GM10266 (cell line): ENCODE measurements at regions not wholly inside any gene's neighbourhood (a gene's known extent, or its start where the extent isn't known, plus 50 kb on each side); places are given as distances from the start of the nearest gene placed in this dataset.

Experiments
- DNase-seq: peaks from one replicate; pipeline ENCODE4 v3.0.0; 2012; ENCODE audit errors: extremely low spot score
- CTCF ChIP-seq: IDR thresholded peaks from 2 replicates; pipeline ENCODE4 v1.5.1; 2012; ENCODE audit warnings: mild to moderate bottlenecking, low read depth; ENCODE audit not compliant: control insufficient read depth, insufficient read depth; ENCODE audit errors: missing control alignments

GRCh38 chr10:106467506-106467905 lies 697.0 kb downstream of the SORCS1 start:
- DNase-seq = no peak
- TF ChIP-seq CTCF = no peak

- DNase-seq = no peak
- no peak for TF ChIP-seq CTCF
Measured at GRCh38 chr10:106457522-106457921, 707.0 kb downstream of the SORCS1 start.

- no peak for DNase-seq
Measured at GRCh38 chr10:106454233-106454632, 710.3 kb downstream of the SORCS1 start.

GRCh38 chr10:106450966-106451365 lies 713.5 kb downstream of the SORCS1 start:
- DNase-seq = no peak
- TF ChIP-seq CTCF = no peak

More at GRCh38 chr10:106454233-106454632, 710.3 kb downstream of the SORCS1 start:
- no peak for TF ChIP-seq CTCF

- no peak for TF ChIP-seq CTCF
- no peak for DNase-seq
Measured at GRCh38 chr10:106446920-106447319, 717.6 kb downstream of the SORCS1 start.

- no peak for DNase-seq
- no peak for TF ChIP-seq CTCF
Measured at GRCh38 chr10:106442223-106442622, 722.3 kb downstream of the SORCS1 start.

- no peak for TF ChIP-seq CTCF
- DNase-seq = no peak
Measured at GRCh38 chr10:106440767-106441166, 723.7 kb downstream of the SORCS1 start.

- no peak for TF ChIP-seq CTCF
- no peak for DNase-seq
Measured at GRCh38 chr10:106440355-106440754, 724.2 kb downstream of the SORCS1 start.
